ENCODE measurements at regions not wholly inside any gene's neighbourhood (a gene's known extent, or its start where the extent isn't known, plus 50 kb on each side); places are given as distances from the start of the nearest gene placed in this dataset.

DNA sequence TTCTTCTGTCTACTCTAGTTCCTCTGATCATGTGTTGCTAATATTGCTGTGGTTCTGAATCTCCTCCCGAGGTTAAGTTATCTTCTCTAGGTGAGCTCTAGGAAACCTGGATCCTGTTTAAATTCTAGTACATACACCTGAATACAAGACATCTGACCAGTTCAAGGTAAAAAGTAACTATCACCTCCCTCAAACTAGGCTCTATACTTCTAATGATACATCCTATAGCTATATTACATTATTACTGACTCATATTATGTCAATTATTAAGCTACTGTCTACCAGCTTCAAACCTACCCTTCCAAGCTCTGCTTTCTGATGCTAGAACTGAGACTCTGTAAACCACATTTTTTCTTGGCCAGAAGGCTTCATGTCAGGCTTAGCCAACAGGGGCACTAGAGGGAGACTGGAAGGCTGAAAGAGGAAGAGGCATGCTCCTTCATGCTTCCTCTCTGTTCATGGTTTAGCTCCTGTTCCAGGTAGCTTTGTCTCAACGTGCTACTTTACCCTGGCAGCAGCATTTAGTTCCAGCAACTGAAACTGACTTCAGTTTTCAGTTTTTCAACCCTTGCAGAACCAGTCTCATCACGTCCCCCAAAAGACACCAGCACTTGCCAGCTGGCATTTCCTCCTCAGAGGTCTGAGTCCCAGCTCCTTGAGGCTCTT is 148.4 kb upstream of the TOP1 start:
- ChIA-PET CTCF (interaction anchor here (0.9 to 1.4 kb wide), 2 partner anchors 8 to 12 kb away, joined by 3 read pairs; no protein-coding TSS in a partner anchor), POLR2A (no interaction called here)
- WGBS (ENCODE audit: insufficient coverage) = 0% methylated on average over 2 of the region's 3 CpGs
- H3K36me3 ChIP-seq (replicated peaks in 1 of 2; ENCODE audit: control extremely low read depth in 1 of 2, control insufficient read depth in 1 of 2, extremely low read depth in 1 of 2, insufficient read depth in 2 of 2, low read length in 1 of 2) = no peaks in the 10 kb centered on the region
- no peak for TF ChIP-seq EZH2 (IDR thresholded peaks at IDR 0.05; ENCODE audit: borderline replicate concordance, insufficient read depth, low read depth, low read length, poor library complexity, severe bottlenecking)
- TF ChIP-seq, protein P1, sequence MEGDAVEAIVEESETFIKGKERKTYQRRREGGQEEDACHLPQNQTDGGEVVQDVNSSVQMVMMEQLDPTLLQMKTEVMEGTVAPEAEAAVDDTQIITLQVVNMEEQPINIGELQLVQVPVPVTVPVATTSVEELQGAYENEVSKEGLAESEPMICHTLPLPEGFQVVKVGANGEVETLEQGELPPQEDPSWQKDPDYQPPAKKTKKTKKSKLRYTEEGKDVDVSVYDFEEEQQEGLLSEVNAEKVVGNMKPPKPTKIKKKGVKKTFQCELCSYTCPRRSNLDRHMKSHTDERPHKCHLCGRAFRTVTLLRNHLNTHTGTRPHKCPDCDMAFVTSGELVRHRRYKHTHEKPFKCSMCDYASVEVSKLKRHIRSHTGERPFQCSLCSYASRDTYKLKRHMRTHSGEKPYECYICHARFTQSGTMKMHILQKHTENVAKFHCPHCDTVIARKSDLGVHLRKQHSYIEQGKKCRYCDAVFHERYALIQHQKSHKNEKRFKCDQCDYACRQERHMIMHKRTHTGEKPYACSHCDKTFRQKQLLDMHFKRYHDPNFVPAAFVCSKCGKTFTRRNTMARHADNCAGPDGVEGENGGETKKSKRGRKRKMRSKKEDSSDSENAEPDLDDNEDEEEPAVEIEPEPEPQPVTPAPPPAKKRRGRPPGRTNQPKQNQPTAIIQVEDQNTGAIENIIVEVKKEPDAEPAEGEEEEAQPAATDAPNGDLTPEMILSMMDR (IDR thresholded peaks at IDR 0.05) = no peak
- no peak for ATAC-seq (ENCODE audit: low read depth)
- no peaks in the 10 kb centered on the region for H3K79me2 ChIP-seq (ENCODE audit: control insufficient read depth, insufficient read depth, low read length)
- no peaks in the 10 kb centered on the region for H3K27me3 ChIP-seq (replicated peaks in 1 of 4; ENCODE audit: control extremely low read depth in 1 of 4, control insufficient read depth in 3 of 4, insufficient read depth in 4 of 4, low read length in 3 of 4)
- H3K9ac ChIP-seq (ENCODE audit: low read length) = no peak overlapping the region
- no peaks in the 10 kb centered on the region for H3K27me3 Mint-ChIP-seq
- no peak overlapping the region for H2AFZ ChIP-seq (ENCODE audit: insufficient read depth, low read depth, low read length, poor library complexity, severe bottlenecking)
- H3K4me1 Mint-ChIP-seq = no peaks in the 10 kb centered on the region
- no peak overlapping the region for H3K4me3 Mint-ChIP-seq
- peaks cover 0 to 10% (median 7%) of the 10 kb centered on the region in 3 donors for H3K9me3 ChIP-seq (ENCODE audit: control extremely low read depth in 1 of 3, control insufficient read depth in 2 of 3, insufficient read depth in 1 of 3, low read length in 2 of 3)
- H3K9me3 Mint-ChIP-seq (ENCODE audit: insufficient read depth) = peaks cover 4% of the 10 kb centered on the region
- no peak overlapping the region for H3K27ac Mint-ChIP-seq
- no peak overlapping the region for H3K4me2 ChIP-seq (replicated peaks; ENCODE audit: low read depth, low read length, poor library complexity, severe bottlenecking)
- H3K27ac ChIP-seq (ENCODE audit: low read length in 2 of 2) = no peak overlapping the region
- H3K4me1 ChIP-seq (ENCODE audit: control insufficient read depth in 2 of 2, insufficient read depth in 2 of 2, low read length in 2 of 2) = no peaks in the 10 kb centered on the region
- intact Hi-C loops (cut with micrococcal nuclease) = no loop called here
- H3K4me3 ChIP-seq (ENCODE audit: control extremely low read depth in 1 of 5, extremely low read depth in 1 of 5, insufficient read depth in 1 of 5, low read depth in 2 of 5, low read length in 4 of 5) = no peak overlapping the region
- H4K20me1 ChIP-seq (ENCODE audit: control insufficient read depth, insufficient read depth, low read length, poor library complexity, severe bottlenecking) = no peaks in the 10 kb centered on the region
- no peak for DNase-seq

DNA sequence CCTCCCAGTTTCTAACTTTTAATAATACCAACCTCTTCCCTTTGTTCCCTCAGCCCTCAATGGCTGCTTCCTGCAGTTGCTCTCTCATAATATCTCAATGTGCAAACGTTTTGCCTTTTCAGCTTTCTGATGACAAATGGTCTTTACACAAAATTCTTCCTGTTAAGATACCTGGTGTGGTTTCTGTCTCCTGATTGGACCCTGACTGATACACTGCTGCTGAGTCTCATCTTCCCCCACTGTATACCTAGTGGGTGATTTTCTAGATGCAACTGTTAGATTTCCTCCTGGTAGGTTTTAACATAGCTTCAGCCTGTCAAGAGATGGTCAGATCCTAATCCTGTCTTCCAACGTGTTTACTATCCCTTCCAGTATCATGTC is 147.9 kb upstream of the TOP1 start:
- Histone ChIP-seq H3K27ac (ENCODE audit: low read length in 2 of 2) (no peak overlapping the region), H3K9ac (ENCODE audit: low read length) (no peak overlapping the region), H3K27me3 (replicated peaks in 1 of 4; ENCODE audit: control extremely low read depth in 1 of 4, control insufficient read depth in 3 of 4, insufficient read depth in 4 of 4, low read length in 3 of 4) (no peaks in the 10 kb centered on the region), H3K79me2 (ENCODE audit: control insufficient read depth, insufficient read depth, low read length) (no peaks in the 10 kb centered on the region), H3K4me1 (ENCODE audit: control insufficient read depth in 2 of 2, insufficient read depth in 2 of 2, low read length in 2 of 2) (no peaks in the 10 kb centered on the region), H3K36me3 (replicated peaks in 1 of 2; ENCODE audit: control extremely low read depth in 1 of 2, control insufficient read depth in 1 of 2, extremely low read depth in 1 of 2, insufficient read depth in 2 of 2, low read length in 1 of 2) (no peaks in the 10 kb centered on the region), H3K4me2 (replicated peaks; ENCODE audit: low read depth, low read length, poor library complexity, severe bottlenecking) (no peak overlapping the region), H2AFZ (ENCODE audit: insufficient read depth, low read depth, low read length, poor library complexity, severe bottlenecking) (no peak overlapping the region), H3K9me3 (ENCODE audit: control extremely low read depth in 1 of 3, control insufficient read depth in 2 of 3, insufficient read depth in 1 of 3, low read length in 2 of 3) (peaks cover 0 to 10% (median 7%) of the 10 kb centered on the region in 3 donors), H3K4me3 (ENCODE audit: control extremely low read depth in 1 of 5, extremely low read depth in 1 of 5, insufficient read depth in 1 of 5, low read depth in 2 of 5, low read length in 4 of 5) (no peak overlapping the region), H4K20me1 (ENCODE audit: control insufficient read depth, insufficient read depth, low read length, poor library complexity, severe bottlenecking) (no peaks in the 10 kb centered on the region)
- no peak overlapping the region for H3K27ac Mint-ChIP-seq
- intact Hi-C loops (cut with micrococcal nuclease) = no loop called here
- TF ChIP-seq EZH2 (IDR thresholded peaks at IDR 0.05; ENCODE audit: borderline replicate concordance, insufficient read depth, low read depth, low read length, poor library complexity, severe bottlenecking) = no peak
- TF ChIP-seq, protein P1 (IDR thresholded peaks at IDR 0.05) = no peak
- WGBS (ENCODE audit: insufficient coverage) = 83% methylated on average over 1 of the region's 2 CpGs
- H3K9me3 Mint-ChIP-seq (ENCODE audit: insufficient read depth) = peaks cover 4% of the 10 kb centered on the region
- DNase-seq (no peak), ATAC-seq (ENCODE audit: low read depth) (no peak)
- no peaks in the 10 kb centered on the region for H3K27me3 Mint-ChIP-seq
- ChIA-PET POLR2A (no interaction called here), CTCF (interaction anchor here (1.4 kb wide), 1 partner anchor 9 kb away, joined by 3 read pairs; no protein-coding TSS in a partner anchor)
- H3K4me1 Mint-ChIP-seq = no peaks in the 10 kb centered on the region
- no peak overlapping the region for H3K4me3 Mint-ChIP-seq

Measured in B cell (primary cell).